HL-60 (cell line): ENCODE measurements at regions not wholly inside any gene's neighbourhood (a gene's known extent, or its start where the extent isn't known, plus 50 kb on each side); places are given as distances from the start of the nearest gene placed in this dataset.

Experiments
- DNase-seq, 2 experiments: peaks; one replicate each; pipeline ENCODE4 v3.0.0-alpha.2; 2010 to 2020; ENCODE audit warnings: low read depth in 1 of 2, low spot score in 1 of 2
- H3K27ac ChIP-seq: fragments of 250-450 bp; sonication (Bioruptor Pico); replicated peaks from 2 replicates; pipeline ENCODE4 v1.5.1; 2020; ENCODE audit warnings: mild to moderate bottlenecking, moderate library complexity
- H3K27me3 ChIP-seq: fragments of 250-450 bp; sonication (Bioruptor Pico); 2 replicates; pipeline ENCODE4 v1.5.1; 2021; ENCODE audit warnings: mild to moderate bottlenecking, moderate library complexity; ENCODE audit not compliant: insufficient read depth, poor library complexity, severe bottlenecking
- H3K4me3 ChIP-seq: replicated peaks from 2 replicates; pipeline ENCODE4 v1.5.1; 2011; ENCODE audit warnings: mild to moderate bottlenecking, control low read depth, low read length; ENCODE audit not compliant: insufficient read depth
- CTCF ChIP-seq: IDR thresholded peaks from one replicate; pipeline ENCODE4 v1.5.1; 2011; ENCODE audit warnings: low read length, control low read depth, inconsistent platforms; ENCODE audit not compliant: insufficient read depth
- GABPA ChIP-seq: IDR thresholded peaks from 2 replicates; pipeline ENCODE4 v1.6.1; 2012; ENCODE audit warnings: low read depth
- POLR2AphosphoS5 ChIP-seq: IDR thresholded peaks from 2 replicates; pipeline ENCODE4 v1.6.1; 2012; ENCODE audit warnings: low read depth
- REST ChIP-seq: IDR thresholded peaks from 2 replicates; pipeline ENCODE4 v1.6.1; 2012; ENCODE audit warnings: low read depth; ENCODE audit not compliant: insufficient replicate concordance
- SPI1 ChIP-seq: IDR thresholded peaks from 2 replicates; pipeline ENCODE4 v1.6.1; 2012; ENCODE audit warnings: low read depth, mild to moderate bottlenecking, borderline replicate concordance

GRCh38 chr2:8515864-8516533, 165.9 kb upstream of the ID2 start:
- Histone ChIP-seq H3K27ac (peak overlapping the region; percentile 88), H3K27me3 (no peaks in the 10 kb centered on the region), H3K4me3 (no peak overlapping the region)
- TF ChIP-seq SPI1: peak; percentile 57; the same call in 1 of the 2 replicates
- no peak for TF ChIP-seq REST
- DNase-seq: peak; percentile 27 to 41

GRCh38 chr2:8517850-8518498, 163.9 kb upstream of the ID2 start:
- no peak for DNase-seq
- Histone ChIP-seq H3K27me3 (no peaks in the 10 kb centered on the region), H3K27ac (peak overlapping the region; percentile 48; the same call in 1 of the 2 replicates), H3K4me3 (no peak overlapping the region)
- TF ChIP-seq CTCF: no peak
- TF ChIP-seq GABPA: no peak
- no peak for TF ChIP-seq SPI1
- no peak for TF ChIP-seq POLR2AphosphoS5
- TF ChIP-seq REST: no peak

- TF ChIP-seq SPI1 (no peak), POLR2AphosphoS5 (0 out of 2 replicates have a peak, but pooled peaks have one; percentile 38)
- Histone ChIP-seq H3K4me3 (no peak overlapping the region), H3K27me3 (no peaks in the 10 kb centered on the region), H3K27ac (peak overlapping the region; percentile 48)
- DNase-seq: peak; percentile 58 to 64
Measured at GRCh38 chr2:8518979-8519668, 162.7 kb upstream of the ID2 start.

- Histone ChIP-seq H3K27ac (peak overlapping the region; percentile 43; the same call in 1 of the 2 replicates), H3K4me3 (no peak overlapping the region), H3K27me3 (no peaks in the 10 kb centered on the region)
- peak in 1 of 2 experiments; percentile 61 for DNase-seq
- no peak for TF ChIP-seq SPI1
Measured at GRCh38 chr2:8520791-8521344, 161.0 kb upstream of the ID2 start.

GRCh38 chr2:8522687-8523086, 159.2 kb upstream of the ID2 start:
- no peak overlapping the region for H3K4me3 ChIP-seq
- TF ChIP-seq GABPA: no peak
- TF ChIP-seq CTCF: no peak
- no peak for TF ChIP-seq SPI1
- TF ChIP-seq POLR2AphosphoS5: no peak
- TF ChIP-seq REST: no peak
- no peak overlapping the region for H3K27ac ChIP-seq
- H3K27me3 ChIP-seq: no peaks in the 10 kb centered on the region
- no peak for DNase-seq
